IPS-15b (cell line): ENCODE measurements at regions not wholly inside any gene's neighbourhood (a gene's known extent, or its start where the extent isn't known, plus 50 kb on each side); places are given as distances from the start of the nearest gene placed in this dataset.

Experiments used
- H3K27me3 ChIP-seq: one replicate; pipeline ENCODE4 v1.6.1; 2013; ENCODE audit warnings: low read length; ENCODE audit not compliant: control insufficient read depth, insufficient read depth
- H3K36me3 ChIP-seq: one replicate; pipeline ENCODE4 v1.6.1; 2013; ENCODE audit warnings: low read length; ENCODE audit not compliant: control insufficient read depth, insufficient read depth
- H3K4me1 ChIP-seq: one replicate; pipeline ENCODE4 v1.6.1; 2013; ENCODE audit warnings: mild to moderate bottlenecking, low read length; ENCODE audit not compliant: control insufficient read depth, insufficient read depth
- H3K4me3 ChIP-seq: one replicate; pipeline ENCODE4 v1.5.1; 2013; ENCODE audit warnings: low read depth, low read length
- H3K9ac ChIP-seq: one replicate; pipeline ENCODE4 v1.6.1; 2013; ENCODE audit warnings: low read depth, mild to moderate bottlenecking, low read length
- H3K9me3 ChIP-seq: one replicate; pipeline ENCODE4 v1.6.1; 2013; ENCODE audit warnings: mild to moderate bottlenecking, low read length; ENCODE audit not compliant: control insufficient read depth, insufficient read depth

- Histone ChIP-seq H3K9me3 (no peaks in the 10 kb centered on the region), H3K4me3 (no peak overlapping the region), H3K9ac (no peak overlapping the region), H3K27me3 (no peaks in the 10 kb centered on the region), H3K4me1 (no peaks in the 10 kb centered on the region), H3K36me3 (no peaks in the 10 kb centered on the region)
Measured at GRCh38 chr6:113412589-113413357, 444.4 kb upstream of the MARCKS start.

DNA sequence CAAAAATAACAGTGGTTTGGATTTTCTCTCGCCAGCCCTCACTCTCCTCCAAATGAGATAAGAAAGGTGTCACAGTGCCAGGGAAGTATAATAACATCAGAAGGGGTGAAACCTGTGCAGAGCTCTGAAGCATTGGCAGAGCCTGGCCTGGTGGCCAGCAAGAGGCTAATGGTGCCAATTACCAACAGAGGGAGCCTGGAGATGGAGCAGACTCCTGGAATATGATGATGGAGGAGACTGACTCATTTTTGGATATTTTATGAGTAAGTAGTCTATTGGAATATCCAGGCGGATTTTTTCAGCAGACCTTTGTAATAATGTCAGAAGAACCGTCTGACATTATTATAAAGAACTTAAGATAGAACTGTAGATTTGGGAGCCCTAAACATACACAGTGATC, 442.6 kb upstream of the MARCKS start:
- Histone ChIP-seq H3K9ac (no peak overlapping the region), H3K4me1 (no peaks in the 10 kb centered on the region), H3K9me3 (no peaks in the 10 kb centered on the region), H3K27me3 (no peaks in the 10 kb centered on the region), H3K4me3 (no peak overlapping the region), H3K36me3 (no peaks in the 10 kb centered on the region)

- Histone ChIP-seq H3K36me3 (no peaks in the 10 kb centered on the region), H3K9me3 (no peaks in the 10 kb centered on the region), H3K9ac (no peak overlapping the region), H3K27me3 (no peaks in the 10 kb centered on the region), H3K4me3 (no peak overlapping the region), H3K4me1 (no peaks in the 10 kb centered on the region)
Measured at GRCh38 chr6:113416170-113416569, 441.0 kb upstream of the MARCKS start.

DNA sequence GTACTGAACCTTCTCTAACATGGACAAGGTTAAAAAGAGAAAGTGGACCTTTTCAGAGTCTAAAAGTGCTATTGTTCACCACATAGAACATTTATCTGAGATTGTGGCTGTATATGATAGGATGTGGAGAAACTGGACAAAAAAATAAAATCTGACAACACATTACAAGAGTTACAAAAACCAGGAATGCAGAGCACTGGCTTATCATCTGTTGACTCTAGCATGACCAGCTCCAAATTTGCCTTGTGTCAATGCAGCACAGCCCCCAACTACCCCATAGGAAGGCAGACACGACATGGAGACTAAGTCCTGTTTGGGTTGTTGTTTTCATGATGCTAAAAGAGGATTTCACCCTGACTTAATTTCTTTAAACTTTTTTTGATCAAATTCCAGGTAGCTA, 436.9 kb upstream of the MARCKS start:
- Histone ChIP-seq H3K4me3 (no peak overlapping the region), H3K9ac (no peak overlapping the region), H3K9me3 (no peaks in the 10 kb centered on the region), H3K4me1 (no peaks in the 10 kb centered on the region), H3K27me3 (no peaks in the 10 kb centered on the region), H3K36me3 (no peaks in the 10 kb centered on the region)

DNA sequence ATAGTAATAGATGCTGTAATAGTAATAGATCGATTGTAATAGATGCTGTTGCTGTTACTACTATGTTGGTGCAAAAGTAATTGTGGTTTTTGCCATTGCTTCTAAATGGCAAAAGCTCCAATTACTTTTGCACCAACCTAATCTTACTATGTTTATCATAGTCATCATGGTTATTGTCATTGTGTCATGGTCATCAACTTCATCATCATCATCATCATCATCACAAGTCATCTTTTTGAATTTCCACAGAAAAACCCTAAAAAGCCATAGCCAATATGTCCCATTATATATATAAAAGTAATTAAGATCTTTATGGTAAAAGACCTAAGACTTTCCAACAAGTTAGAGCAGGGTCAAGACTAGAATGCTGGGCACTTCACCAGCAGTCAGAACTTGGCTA, 435.1 kb upstream of the MARCKS start:
- Histone ChIP-seq H3K4me1 (no peaks in the 10 kb centered on the region), H3K9me3 (no peaks in the 10 kb centered on the region), H3K36me3 (no peaks in the 10 kb centered on the region), H3K4me3 (no peak overlapping the region), H3K9ac (no peak overlapping the region), H3K27me3 (no peaks in the 10 kb centered on the region)

- H3K4me1 ChIP-seq = no peaks in the 10 kb centered on the region
- H3K36me3 ChIP-seq = no peaks in the 10 kb centered on the region
- H3K4me3 ChIP-seq = no peak overlapping the region
- no peak overlapping the region for H3K9ac ChIP-seq
- no peaks in the 10 kb centered on the region for H3K27me3 ChIP-seq
- H3K9me3 ChIP-seq = no peaks in the 10 kb centered on the region
Measured at GRCh38 chr6:113423956-113424355, 433.2 kb upstream of the MARCKS start.

- H3K4me1 ChIP-seq = no peaks in the 10 kb centered on the region
- no peak overlapping the region for H3K4me3 ChIP-seq
- no peaks in the 10 kb centered on the region for H3K27me3 ChIP-seq
- H3K9me3 ChIP-seq = no peaks in the 10 kb centered on the region
- H3K36me3 ChIP-seq = no peaks in the 10 kb centered on the region
- no peak overlapping the region for H3K9ac ChIP-seq
Measured at GRCh38 chr6:113425977-113426660, 431.0 kb upstream of the MARCKS start.

GRCh38 chr6:113427617-113428016, 429.5 kb upstream of the MARCKS start:
- no peak overlapping the region for H3K9ac ChIP-seq
- no peaks in the 10 kb centered on the region for H3K36me3 ChIP-seq
- no peaks in the 10 kb centered on the region for H3K9me3 ChIP-seq
- H3K4me3 ChIP-seq = no peak overlapping the region
- no peaks in the 10 kb centered on the region for H3K27me3 ChIP-seq
- no peaks in the 10 kb centered on the region for H3K4me1 ChIP-seq

DNA sequence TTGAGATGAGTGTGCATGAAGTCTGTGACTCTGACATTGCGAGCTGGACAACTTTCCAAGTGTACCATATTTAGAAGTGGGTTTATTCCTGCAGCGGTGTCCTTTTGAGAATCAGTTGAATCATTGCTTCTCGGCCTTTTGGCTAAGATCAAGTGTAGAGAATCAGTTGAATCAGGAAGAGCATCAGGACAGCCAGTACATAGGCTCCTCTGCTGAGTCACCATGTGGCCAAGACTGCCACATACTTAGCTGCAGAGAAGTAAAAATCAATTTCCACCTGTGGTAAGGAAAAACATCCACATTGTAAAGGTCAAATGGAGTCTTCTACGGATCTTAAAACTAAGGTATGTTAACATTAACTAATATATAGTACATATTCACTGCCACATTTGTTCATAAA, 428.4 kb upstream of the MARCKS start:
- H3K9me3 ChIP-seq = no peaks in the 10 kb centered on the region
- H3K27me3 ChIP-seq = no peaks in the 10 kb centered on the region
- H3K9ac ChIP-seq = no peak overlapping the region
- H3K4me1 ChIP-seq = no peaks in the 10 kb centered on the region
- H3K36me3 ChIP-seq = no peaks in the 10 kb centered on the region
- H3K4me3 ChIP-seq = no peak overlapping the region

- H3K4me3 ChIP-seq = no peak overlapping the region
- H3K27me3 ChIP-seq = no peaks in the 10 kb centered on the region
- H3K9me3 ChIP-seq = no peaks in the 10 kb centered on the region
- H3K9ac ChIP-seq = no peak overlapping the region
- H3K4me1 ChIP-seq = no peaks in the 10 kb centered on the region
- no peaks in the 10 kb centered on the region for H3K36me3 ChIP-seq
Measured at GRCh38 chr6:113432521-113433334, 424.4 kb upstream of the MARCKS start.

GRCh38 chr6:113433335-113433991, 423.7 kb upstream of the MARCKS start:
- H3K4me1 ChIP-seq = no peaks in the 10 kb centered on the region
- no peak overlapping the region for H3K9ac ChIP-seq
- H3K27me3 ChIP-seq = no peaks in the 10 kb centered on the region
- H3K36me3 ChIP-seq = no peaks in the 10 kb centered on the region
- no peak overlapping the region for H3K4me3 ChIP-seq
- H3K9me3 ChIP-seq = no peaks in the 10 kb centered on the region
